Kidney epithelial cell (primary cell): ENCODE measurements at regions not wholly inside any gene's neighbourhood (a gene's known extent, or its start where the extent isn't known, plus 50 kb on each side); places are given as distances from the start of the nearest gene placed in this dataset.

Experiments
- DNase-seq: peaks from one replicate; pipeline ENCODE4 v3.0.0-alpha.2; 2010; ENCODE audit warnings: low read depth
- H3K27me3 ChIP-seq: 2 replicates; pipeline ENCODE4 v1.6.0; 2011; ENCODE audit warnings: low read length; ENCODE audit not compliant: control insufficient read depth, insufficient read depth
- H3K36me3 ChIP-seq: 2 replicates; pipeline ENCODE4 v1.5.1; 2011; ENCODE audit warnings: low read length; ENCODE audit not compliant: control insufficient read depth, insufficient read depth
- H3K4me3 ChIP-seq: 2 replicates; pipeline ENCODE4 v1.5.1; 2011; ENCODE audit warnings: low read depth, mild to moderate bottlenecking, control low read depth, low read length
- TF ChIP-seq, protein P1 (sequence below): IDR thresholded peaks from 2 replicates; pipeline ENCODE4 v1.5.1; 2011; ENCODE audit warnings: mild to moderate bottlenecking, moderate library complexity, low read length, control low read depth, inconsistent platforms; ENCODE audit not compliant: insufficient read depth, poor library complexity, severe bottlenecking

DNA sequence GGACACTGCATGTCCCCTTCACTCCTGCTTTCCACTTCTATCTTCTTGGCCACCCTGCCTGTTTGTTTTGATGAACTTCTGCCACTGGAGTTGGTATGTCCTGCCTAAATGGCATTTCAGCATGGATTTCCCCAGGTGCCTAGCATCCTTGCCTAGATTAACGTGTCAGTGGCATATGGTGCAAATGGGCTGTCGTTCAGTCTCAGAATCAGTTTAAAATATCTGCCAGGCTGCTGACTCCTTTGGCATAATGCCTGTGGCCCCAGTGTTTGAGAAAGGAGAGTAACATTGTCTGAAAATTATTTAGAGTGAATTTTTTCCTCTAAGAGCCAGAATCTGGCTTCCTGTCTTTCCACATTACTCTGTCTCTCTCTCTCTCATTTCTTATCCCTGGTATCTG lies 64.9 kb upstream of the BARHL2 start:
- DNase-seq: no peak
- no peaks in the 10 kb centered on the region for H3K36me3 ChIP-seq
- H3K4me3 ChIP-seq: no peak overlapping the region
- H3K27me3 ChIP-seq: no peaks in the 10 kb centered on the region
- TF ChIP-seq, protein P1, sequence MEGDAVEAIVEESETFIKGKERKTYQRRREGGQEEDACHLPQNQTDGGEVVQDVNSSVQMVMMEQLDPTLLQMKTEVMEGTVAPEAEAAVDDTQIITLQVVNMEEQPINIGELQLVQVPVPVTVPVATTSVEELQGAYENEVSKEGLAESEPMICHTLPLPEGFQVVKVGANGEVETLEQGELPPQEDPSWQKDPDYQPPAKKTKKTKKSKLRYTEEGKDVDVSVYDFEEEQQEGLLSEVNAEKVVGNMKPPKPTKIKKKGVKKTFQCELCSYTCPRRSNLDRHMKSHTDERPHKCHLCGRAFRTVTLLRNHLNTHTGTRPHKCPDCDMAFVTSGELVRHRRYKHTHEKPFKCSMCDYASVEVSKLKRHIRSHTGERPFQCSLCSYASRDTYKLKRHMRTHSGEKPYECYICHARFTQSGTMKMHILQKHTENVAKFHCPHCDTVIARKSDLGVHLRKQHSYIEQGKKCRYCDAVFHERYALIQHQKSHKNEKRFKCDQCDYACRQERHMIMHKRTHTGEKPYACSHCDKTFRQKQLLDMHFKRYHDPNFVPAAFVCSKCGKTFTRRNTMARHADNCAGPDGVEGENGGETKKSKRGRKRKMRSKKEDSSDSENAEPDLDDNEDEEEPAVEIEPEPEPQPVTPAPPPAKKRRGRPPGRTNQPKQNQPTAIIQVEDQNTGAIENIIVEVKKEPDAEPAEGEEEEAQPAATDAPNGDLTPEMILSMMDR: no peak

DNA sequence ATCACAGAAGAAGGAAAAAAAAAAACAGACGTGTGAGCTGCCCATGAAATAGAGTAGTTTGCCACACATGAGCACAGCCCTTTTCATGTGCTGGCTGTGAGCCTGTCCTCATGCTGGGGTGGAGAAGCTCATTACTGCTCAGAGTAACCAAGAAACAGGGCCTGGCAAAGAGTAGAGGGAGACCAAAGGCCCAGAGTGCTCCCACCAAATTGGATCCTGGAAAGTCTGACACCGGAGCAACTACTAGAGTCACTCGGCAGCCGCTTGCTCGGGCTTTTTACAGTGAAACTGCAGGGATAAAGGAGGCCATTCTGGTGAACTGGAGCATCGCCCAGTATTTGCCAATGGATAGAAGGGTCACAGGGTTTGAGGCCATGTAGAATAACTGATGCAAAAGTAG lies 64.4 kb upstream of the BARHL2 start:
- H3K27me3 ChIP-seq: no peaks in the 10 kb centered on the region
- DNase-seq: no peak
- TF ChIP-seq, protein P1: no peak
- H3K4me3 ChIP-seq: no peak overlapping the region
- H3K36me3 ChIP-seq: no peaks in the 10 kb centered on the region

DNA sequence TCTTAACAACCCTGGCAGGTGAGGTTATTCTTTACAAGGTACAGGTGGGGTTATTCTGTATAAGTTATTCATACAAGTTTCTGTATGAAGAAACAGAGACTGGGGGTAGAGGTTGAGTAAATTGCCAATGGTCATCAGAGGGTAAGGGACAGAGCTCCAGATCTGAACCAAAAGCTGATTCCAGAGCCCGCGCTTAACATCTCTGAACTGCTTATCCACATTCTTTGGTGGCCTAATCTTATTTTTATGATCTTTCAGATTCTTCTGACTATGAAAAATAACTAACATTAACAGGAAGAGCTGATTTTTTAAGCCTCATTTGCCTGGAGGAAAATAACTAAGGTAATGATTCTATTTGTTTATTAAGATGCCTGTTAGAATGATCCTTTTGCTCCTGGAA lies 63.9 kb upstream of the BARHL2 start:
- Histone ChIP-seq H3K27me3 (no peaks in the 10 kb centered on the region), H3K36me3 (no peaks in the 10 kb centered on the region), H3K4me3 (no peak overlapping the region)
- no peak for DNase-seq
- TF ChIP-seq, protein P1: no peak

DNA sequence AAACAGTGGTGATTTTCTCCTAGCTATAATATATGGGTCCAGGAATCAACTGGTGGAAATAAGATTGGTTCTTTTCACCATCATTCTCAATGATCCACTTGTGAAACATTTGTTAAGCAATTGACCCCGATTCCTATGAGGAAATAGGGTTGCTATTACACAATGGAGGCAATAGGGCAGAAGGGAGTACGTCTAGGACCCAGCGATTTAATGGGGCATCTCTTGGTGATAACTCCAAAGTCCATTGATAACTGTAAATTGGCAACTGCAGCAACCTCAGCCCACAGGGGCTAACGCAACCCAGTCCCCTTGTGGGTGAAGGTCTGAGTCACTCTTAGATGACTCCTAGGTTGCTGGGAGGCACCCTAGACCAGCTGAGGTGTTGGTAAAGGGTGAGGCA lies 62.5 kb upstream of the BARHL2 start:
- TF ChIP-seq, protein P1: no peak
- H3K27me3 ChIP-seq: no peaks in the 10 kb centered on the region
- no peak for DNase-seq
- no peaks in the 10 kb centered on the region for H3K36me3 ChIP-seq
- no peak overlapping the region for H3K4me3 ChIP-seq

DNA sequence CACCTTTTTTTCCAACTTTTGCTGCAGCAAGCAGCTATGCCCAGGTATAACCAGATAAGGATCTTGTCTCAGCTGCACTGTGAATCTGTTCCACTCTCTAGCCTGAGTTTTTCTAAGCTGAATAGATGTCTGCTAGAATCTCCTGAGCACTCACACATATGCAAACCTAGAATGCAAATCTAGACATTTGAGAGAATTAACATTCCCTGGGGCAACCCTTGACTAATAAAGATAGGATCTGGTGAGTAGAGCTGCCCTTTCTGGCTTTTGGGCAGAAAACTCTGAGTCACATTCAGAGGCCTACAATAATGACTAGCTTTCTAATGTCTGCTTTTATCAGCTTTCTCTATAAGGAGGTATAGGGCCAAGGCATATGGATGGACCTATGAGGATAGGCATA lies 61.4 kb upstream of the BARHL2 start:
- TF ChIP-seq, protein P1: no peak
- no peak for DNase-seq
- Histone ChIP-seq H3K4me3 (no peak overlapping the region), H3K36me3 (no peaks in the 10 kb centered on the region), H3K27me3 (no peaks in the 10 kb centered on the region)

DNA sequence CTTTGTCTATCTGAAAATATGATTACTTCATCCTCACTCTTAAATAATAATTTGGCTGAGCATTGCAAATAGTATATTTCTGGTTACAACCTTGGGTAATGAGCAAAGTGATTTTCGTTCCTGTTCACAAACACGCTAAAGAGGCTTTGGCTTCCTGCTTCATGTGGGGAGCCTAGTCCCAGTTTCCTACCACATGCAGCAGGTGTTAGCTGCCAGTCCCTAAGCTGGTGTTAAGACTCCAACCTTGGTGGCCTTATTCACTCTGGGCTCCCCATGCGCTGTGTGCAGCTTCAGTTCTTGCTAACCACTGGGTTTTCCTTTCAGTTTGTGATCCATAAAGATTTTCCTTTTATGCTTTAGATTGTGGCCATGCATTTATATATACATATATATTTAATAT lies 56.7 kb upstream of the BARHL2 start:
- DNase-seq: no peak
- TF ChIP-seq, protein P1: no peak
- Histone ChIP-seq H3K27me3 (no peaks in the 10 kb centered on the region), H3K36me3 (no peaks in the 10 kb centered on the region), H3K4me3 (no peak overlapping the region)
